Mesenchymal stem cell (in vitro differentiated cells and primary cell): ENCODE measurements at regions not wholly inside any gene's neighbourhood (a gene's known extent, or its start where the extent isn't known, plus 50 kb on each side); places are given as distances from the start of the nearest gene placed in this dataset.

Experiments
- DNase-seq: peaks from one replicate; pipeline ENCODE4 v3.0.0-alpha.2; 2013
- H2AFZ ChIP-seq: one replicate; pipeline ENCODE4 v1.6.1; 2013; ENCODE audit warnings: low read depth, mild to moderate bottlenecking, control low read depth, inconsistent platforms, low read length, moderate library complexity
- H2AK5ac ChIP-seq: 2 replicates; pipeline ENCODE4 v1.6.1; 2013; ENCODE audit warnings: low read length, moderate library complexity, mild to moderate bottlenecking, inconsistent platforms; ENCODE audit not compliant: severe bottlenecking
- H2BK120ac ChIP-seq: one replicate; pipeline ENCODE4 v1.6.1; 2013; ENCODE audit warnings: low read depth, mild to moderate bottlenecking, inconsistent platforms, low read length, moderate library complexity
- H2BK12ac ChIP-seq, 2 experiments: one replicate each; pipeline ENCODE4 v1.6.1; 2013; ENCODE audit warnings: inconsistent platforms in 2 of 2, low read length in 2 of 2, mild to moderate bottlenecking in 2 of 2, moderate library complexity in 2 of 2, control low read depth in 1 of 2
- H2BK15ac ChIP-seq: one replicate; pipeline ENCODE4 v1.6.1; 2013; ENCODE audit warnings: mild to moderate bottlenecking, low read depth, inconsistent platforms; ENCODE audit not compliant: poor library complexity, severe bottlenecking
- H2BK5ac ChIP-seq: 2 replicates; pipeline ENCODE4 v1.6.1; 2013; ENCODE audit warnings: low read depth, mild to moderate bottlenecking, low read length, control low read depth, inconsistent platforms; ENCODE audit not compliant: poor library complexity, severe bottlenecking
- H3K14ac ChIP-seq, 2 experiments: one replicate each; pipeline ENCODE4 v1.6.1; 2013; ENCODE audit warnings: inconsistent platforms in 2 of 2, low read length in 2 of 2, control low read depth in 1 of 2, mild to moderate bottlenecking in 1 of 2, moderate library complexity in 1 of 2
- H3K18ac ChIP-seq, 2 experiments: one replicate each; pipeline ENCODE4 v1.6.1; 2013; ENCODE audit warnings: inconsistent platforms in 2 of 2, low read length in 2 of 2, control low read depth in 1 of 2, low read depth in 1 of 2, mild to moderate bottlenecking in 1 of 2
- H3K23ac ChIP-seq, 2 experiments: one replicate each; pipeline ENCODE4 v1.6.1; 2013; ENCODE audit warnings: inconsistent platforms in 2 of 2, low read length in 2 of 2, mild to moderate bottlenecking in 2 of 2, moderate library complexity in 2 of 2, control low read depth in 1 of 2
- H3K27ac ChIP-seq: 2 replicates; pipeline ENCODE4 v1.5.1; 2013; ENCODE audit warnings: mild to moderate bottlenecking, moderate library complexity, low read length, control low read depth, inconsistent platforms; ENCODE audit not compliant: poor library complexity, severe bottlenecking
- H3K27me3 ChIP-seq, 2 experiments: 2 replicates each; pipeline versions ENCODE4 v1.6.1 to v1.7.0; 2013; ENCODE audit warnings: low read length in 2 of 2, mild to moderate bottlenecking in 2 of 2, moderate library complexity in 2 of 2, control low read depth in 1 of 2, inconsistent platforms in 1 of 2; ENCODE audit not compliant: control insufficient read depth in 1 of 2, insufficient read depth in 1 of 2
- H3K36me3 ChIP-seq, 2 experiments: 2 replicates each; pipeline versions ENCODE4 v1.6.1 to v1.7.0; 2013; ENCODE audit warnings: low read length in 2 of 2, control low read depth in 1 of 2, inconsistent platforms in 1 of 2, low read depth in 1 of 2, mild to moderate bottlenecking in 1 of 2; ENCODE audit not compliant: insufficient read depth in 2 of 2, control insufficient read depth in 1 of 2
- H3K4ac ChIP-seq, 2 experiments: one replicate each; pipeline ENCODE4 v1.6.1; 2013; ENCODE audit warnings: inconsistent platforms in 2 of 2, low read length in 2 of 2, mild to moderate bottlenecking in 2 of 2, moderate library complexity in 2 of 2, control low read depth in 1 of 2, low read depth in 1 of 2
- H3K4me1 ChIP-seq: 2 replicates; pipeline ENCODE4 v1.6.1; 2013; ENCODE audit warnings: low read depth, low read length, control low read depth; ENCODE audit not compliant: control insufficient read depth, insufficient read depth
- H3K4me2 ChIP-seq: 2 replicates; pipeline ENCODE4 v1.6.1; 2013; ENCODE audit warnings: low read length, mild to moderate bottlenecking, inconsistent platforms; ENCODE audit not compliant: poor library complexity, severe bottlenecking
- H3K4me3 ChIP-seq, 2 experiments: 2 replicates each; pipeline versions ENCODE4 v1.5.1 to v1.7.0; 2013; ENCODE audit warnings: low read length in 2 of 2, mild to moderate bottlenecking in 2 of 2, control low read depth in 1 of 2, low read depth in 1 of 2; ENCODE audit not compliant: insufficient read depth in 1 of 2
- H3K79me1 ChIP-seq: replicated peaks from 2 replicates; pipeline ENCODE4 v1.6.1; 2013; ENCODE audit warnings: mild to moderate bottlenecking, control low read depth, low read length, inconsistent platforms; ENCODE audit not compliant: poor library complexity, severe bottlenecking
- H3K9ac ChIP-seq: 2 replicates; pipeline ENCODE4 v1.7.0; 2013; ENCODE audit warnings: mild to moderate bottlenecking, low read length, moderate library complexity
- H3K9me3 ChIP-seq: 2 replicates; pipeline ENCODE4 v1.7.0; 2013; ENCODE audit warnings: mild to moderate bottlenecking, low read length; ENCODE audit not compliant: control insufficient read depth
- H4K8ac ChIP-seq: one replicate; pipeline ENCODE4 v1.6.1; 2013; ENCODE audit warnings: inconsistent platforms, mild to moderate bottlenecking, low read length, moderate library complexity
- H4K91ac ChIP-seq: one replicate; pipeline ENCODE4 v1.6.1; 2013; ENCODE audit warnings: mild to moderate bottlenecking, low read length, inconsistent platforms
- WGBS: methylation state at CpG from one replicate; pipeline ENCODE4 v1.1.7; 2013; ENCODE audit warnings: mixed read lengths; 5-methylcytosine and 5-hydroxymethylcytosine counted together

GRCh38 chr12:118575730-118576129 is 199.4 kb downstream of the SUDS3 start:
- Histone ChIP-seq H3K14ac (no peak overlapping the region), H4K8ac (no peak overlapping the region), H4K91ac (no peak overlapping the region), H3K27ac (no peak overlapping the region), H3K4me1 (no peaks in the 10 kb centered on the region), H3K9me3 (peaks cover 20% of the 10 kb centered on the region), H2AFZ (no peak overlapping the region), H3K23ac (no peak overlapping the region), H3K9ac (no peak overlapping the region), H3K36me3 (no peaks in the 10 kb centered on the region), H3K4ac (no peak overlapping the region), H2AK5ac (no peak overlapping the region), H3K18ac (no peak overlapping the region), H3K79me1 (no peaks in the 10 kb centered on the region), H2BK5ac (no peak overlapping the region), H2BK120ac (no peak overlapping the region), H2BK15ac (no peak overlapping the region), H2BK12ac (no peak overlapping the region), H3K4me2 (no peak overlapping the region), H3K4me3 (no peak overlapping the region), H3K27me3 (no peaks in the 10 kb centered on the region)
- DNase-seq: no peak
- WGBS: 63% methylated on average over 2 of the region's 2 CpGs

DNA sequence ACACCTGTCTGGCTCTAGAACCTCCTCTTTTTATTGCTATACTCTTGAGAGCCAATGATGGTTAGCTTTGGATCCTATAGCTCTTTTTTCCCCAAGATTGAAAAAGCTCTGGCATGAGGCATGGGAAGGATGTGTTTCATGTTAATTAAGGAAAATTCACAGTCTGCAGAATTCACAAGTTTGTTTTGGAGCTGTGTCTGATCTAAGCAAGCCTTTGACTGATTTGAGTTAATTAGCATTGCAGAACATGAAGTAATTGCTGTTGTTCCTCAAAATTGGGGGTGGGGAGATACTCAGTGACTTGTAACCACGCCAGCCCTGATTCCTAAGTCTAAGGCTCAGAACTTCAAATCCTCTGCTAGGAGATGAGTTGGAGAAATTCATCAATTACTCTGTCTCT is 205.0 kb downstream of the SUDS3 start:
- Histone ChIP-seq H2BK15ac (no peak overlapping the region), H3K23ac (no peak overlapping the region), H2BK5ac (no peak overlapping the region)

GRCh38 chr12:118582863-118583262 is 206.5 kb downstream of the SUDS3 start:
- 64% methylated on average over 4 of the region's 4 CpGs for WGBS
- H3K9me3 ChIP-seq: peaks cover 8% of the 10 kb centered on the region

More for the DNA sequence above, 205.0 kb downstream of the SUDS3 start:
- Histone ChIP-seq H3K4me1 (no peaks in the 10 kb centered on the region), H3K14ac (no peak overlapping the region), H3K4me2 (no peak overlapping the region), H3K4ac (no peak overlapping the region), H3K4me3 (no peak overlapping the region), H4K91ac (no peak overlapping the region), H2AFZ (no peak overlapping the region), H3K9ac (no peak overlapping the region), H2BK120ac (no peak overlapping the region), H3K27me3 (no peaks in the 10 kb centered on the region), H3K79me1 (no peaks in the 10 kb centered on the region), H2BK12ac (no peak overlapping the region), H4K8ac (no peak overlapping the region), H3K27ac (no peak overlapping the region), H3K18ac (no peak overlapping the region), H3K36me3 (no peaks in the 10 kb centered on the region), H2AK5ac (no peak overlapping the region), H3K9me3 (peaks cover 4% of the 10 kb centered on the region)
- no peak for DNase-seq
- no CpG with 5 or more reads among the region's 1 CpG for WGBS

GRCh38 chr12:118586433-118586832 is 210.1 kb downstream of the SUDS3 start:
- no peaks in the 10 kb centered on the region for H3K36me3 ChIP-seq
- H3K23ac ChIP-seq: no peak overlapping the region
- H3K4ac ChIP-seq: no peak overlapping the region
- H3K4me2 ChIP-seq: no peak overlapping the region
- H4K91ac ChIP-seq: no peak overlapping the region
- no peak for DNase-seq
- H3K18ac ChIP-seq: no peak overlapping the region
- no peaks in the 10 kb centered on the region for H3K4me1 ChIP-seq
- no peak overlapping the region for H2BK120ac ChIP-seq
- no peak overlapping the region for H3K27ac ChIP-seq
- no peak overlapping the region for H4K8ac ChIP-seq
- no peaks in the 10 kb centered on the region for H3K27me3 ChIP-seq
- H3K9me3 ChIP-seq: peaks cover 8% of the 10 kb centered on the region
- no peak overlapping the region for H2BK12ac ChIP-seq
- H2AFZ ChIP-seq: no peak overlapping the region
- no peak overlapping the region for H3K4me3 ChIP-seq
- 100% methylated on average over 1 of the region's 1 CpG for WGBS
- H2AK5ac ChIP-seq: no peak overlapping the region
- no peak overlapping the region for H2BK15ac ChIP-seq
- no peak overlapping the region for H3K9ac ChIP-seq
- no peak overlapping the region for H3K14ac ChIP-seq
- H2BK5ac ChIP-seq: no peak overlapping the region
- no peaks in the 10 kb centered on the region for H3K79me1 ChIP-seq

More at GRCh38 chr12:118582863-118583262, 206.5 kb downstream of the SUDS3 start:
- DNase-seq: no peak
- Histone ChIP-seq H3K14ac (no peak overlapping the region), H4K91ac (no peak overlapping the region), H2BK5ac (no peak overlapping the region), H4K8ac (no peak overlapping the region), H3K27ac (no peak overlapping the region), H3K4me1 (no peaks in the 10 kb centered on the region), H2AFZ (no peak overlapping the region), H2AK5ac (no peak overlapping the region), H3K23ac (no peak overlapping the region), H3K4me3 (no peak overlapping the region), H3K36me3 (no peaks in the 10 kb centered on the region), H3K9ac (no peak overlapping the region), H2BK12ac (no peak overlapping the region), H2BK120ac (no peak overlapping the region), H3K79me1 (no peaks in the 10 kb centered on the region), H3K4me2 (no peak overlapping the region), H3K27me3 (no peaks in the 10 kb centered on the region), H2BK15ac (no peak overlapping the region), H3K18ac (no peak overlapping the region), H3K4ac (no peak overlapping the region)
